Activated T-cell treated with anti-CD3 and anti-CD28 coated beads, Interleukin-2, amount 50 U/mL, for 72 hours (primary cell): ENCODE measurements at regions not wholly inside any gene's neighbourhood (a gene's known extent, or its start where the extent isn't known, plus 50 kb on each side); places are given as distances from the start of the nearest gene placed in this dataset.

Experiments used
- ATAC-seq, 2 donors: fragments of 150-1000 bp; cut with Tn5 transposase; replicated peaks in 1 of 2; 2 replicates each; pipeline ENCODE4 v1.10.0; 2021; ENCODE audit warnings: moderate library complexity in 2 of 2, mild to moderate bottlenecking in 1 of 2
- DNase-seq, 2 donors: peaks; one replicate each; pipeline ENCODE4 v3.0.0; 2021 to 2022; ENCODE audit warnings: mixed read lengths in 1 of 2
- H3K27ac Mint-ChIP-seq: one replicate; pipeline ENCODE4 v1.8.0; 2022; ENCODE audit warnings: mild to moderate bottlenecking, moderate library complexity, mixed read lengths
- H3K27me3 Mint-ChIP-seq: one replicate; pipeline ENCODE4 v1.8.0; 2022; ENCODE audit warnings: low read depth, mixed read lengths
- H3K36me3 Mint-ChIP-seq, 2 donors: one replicate each; pipeline ENCODE4 v1.8.0; 2022; ENCODE audit warnings: mixed read lengths in 2 of 2, mild to moderate bottlenecking in 1 of 2; ENCODE audit not compliant: insufficient read depth in 2 of 2
- H3K4me1 Mint-ChIP-seq: one replicate; pipeline ENCODE4 v1.8.0; 2022; ENCODE audit warnings: low read depth, mixed read lengths
- H3K4me3 Mint-ChIP-seq, 2 donors: one replicate each; pipeline ENCODE4 v1.8.0; 2022; ENCODE audit warnings: mild to moderate bottlenecking in 2 of 2, mixed read lengths in 2 of 2, moderate library complexity in 2 of 2
- H3K9me3 Mint-ChIP-seq, 2 donors: one replicate each; pipeline ENCODE4 v1.8.0; 2022; ENCODE audit warnings: mixed read lengths in 2 of 2

DNA sequence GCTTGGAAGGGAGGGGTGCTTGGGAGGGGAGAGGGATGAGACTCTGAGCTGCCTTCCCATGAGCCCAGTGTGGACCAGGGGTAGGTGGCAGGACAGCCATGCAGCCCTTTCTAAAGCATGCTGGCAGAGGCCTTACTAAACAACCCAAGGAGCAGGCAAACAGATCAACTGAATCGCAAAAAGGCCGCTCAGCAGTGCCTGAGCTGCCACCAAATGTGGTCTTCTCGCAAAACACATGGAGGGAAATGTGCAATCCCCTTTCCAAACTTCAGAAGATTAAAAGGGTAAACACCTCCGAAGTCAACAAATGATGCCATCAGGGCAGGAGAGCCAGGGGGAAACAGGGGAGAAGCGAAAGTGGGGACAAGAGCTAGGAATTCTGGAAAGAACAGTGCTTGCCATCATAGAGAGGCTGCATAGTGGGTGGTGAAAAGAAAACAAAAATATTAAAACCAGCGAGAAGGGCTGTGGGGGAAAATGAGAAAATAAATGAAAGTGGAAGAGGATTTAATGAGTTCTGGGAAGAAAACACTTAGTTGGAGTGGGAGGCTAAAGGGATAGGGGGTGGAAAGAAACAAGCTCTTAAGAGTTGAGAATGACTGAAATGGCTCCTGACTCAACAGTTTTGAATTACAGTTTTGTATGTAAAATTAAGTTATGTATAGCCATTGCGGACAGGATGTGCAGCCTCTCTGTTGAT is 62.2 kb upstream of the ZNF32 start:
- Mint-ChIP-seq H3K36me3 (no peaks in the 10 kb centered on the region), H3K4me3 (no peak overlapping the region), H3K27ac (no peak overlapping the region), H3K4me1 (no peaks in the 10 kb centered on the region), H3K9me3 (no peaks in the 10 kb centered on the region), H3K27me3 (no peaks in the 10 kb centered on the region)
- DNase-seq (no peak), ATAC-seq (no peak)

DNA sequence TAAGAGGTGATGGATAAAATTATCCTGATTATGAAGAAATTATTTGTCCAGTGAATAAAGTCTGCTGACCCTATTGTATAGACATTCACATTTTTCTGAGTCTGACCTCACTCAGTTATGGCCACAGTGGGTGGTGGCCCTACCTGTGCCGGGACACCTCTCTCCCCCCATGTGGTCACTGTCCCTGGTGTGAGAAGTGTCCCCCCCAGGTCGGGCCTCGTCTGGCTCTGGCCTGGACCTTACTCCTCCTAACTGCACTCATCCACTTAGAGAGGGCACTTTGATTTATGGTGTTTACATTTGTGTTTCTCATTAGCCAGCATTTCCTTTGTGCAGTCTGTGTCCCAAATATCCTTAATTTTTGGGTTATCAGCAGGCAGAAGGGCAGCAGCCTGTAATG is 59.6 kb upstream of the ZNF32 start:
- Mint-ChIP-seq H3K4me1 (no peaks in the 10 kb centered on the region), H3K27me3 (no peaks in the 10 kb centered on the region), H3K27ac (no peak overlapping the region), H3K9me3 (no peaks in the 10 kb centered on the region), H3K36me3 (no peaks in the 10 kb centered on the region), H3K4me3 (no peak overlapping the region)
- DNase-seq = no peak
- no peak for ATAC-seq

DNA sequence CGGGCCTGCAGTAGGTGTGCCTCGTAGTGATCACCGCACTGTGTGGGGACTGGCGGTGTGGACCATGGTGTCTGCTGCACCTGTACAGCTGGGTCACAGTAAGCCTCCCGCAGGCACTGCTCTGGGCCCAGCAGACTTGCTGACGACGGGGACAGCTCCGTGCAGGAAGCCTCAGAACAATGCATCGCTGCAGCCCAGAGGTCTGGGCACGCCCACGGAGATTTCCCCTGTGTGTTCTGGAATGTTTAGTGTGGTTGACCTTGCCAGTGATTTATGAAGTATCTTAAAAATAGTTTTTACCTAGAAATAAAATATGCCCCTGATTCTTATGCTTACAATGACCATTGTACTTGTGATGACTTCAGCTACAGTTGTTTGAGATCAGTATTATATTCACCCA is 59.1 kb upstream of the ZNF32 start:
- H3K36me3 Mint-ChIP-seq = no peaks in the 10 kb centered on the region
- no peak overlapping the region for H3K27ac Mint-ChIP-seq
- H3K9me3 Mint-ChIP-seq = no peaks in the 10 kb centered on the region
- H3K27me3 Mint-ChIP-seq = no peaks in the 10 kb centered on the region
- H3K4me3 Mint-ChIP-seq = no peak overlapping the region
- ATAC-seq = no peak
- H3K4me1 Mint-ChIP-seq = no peaks in the 10 kb centered on the region
- no peak for DNase-seq

DNA sequence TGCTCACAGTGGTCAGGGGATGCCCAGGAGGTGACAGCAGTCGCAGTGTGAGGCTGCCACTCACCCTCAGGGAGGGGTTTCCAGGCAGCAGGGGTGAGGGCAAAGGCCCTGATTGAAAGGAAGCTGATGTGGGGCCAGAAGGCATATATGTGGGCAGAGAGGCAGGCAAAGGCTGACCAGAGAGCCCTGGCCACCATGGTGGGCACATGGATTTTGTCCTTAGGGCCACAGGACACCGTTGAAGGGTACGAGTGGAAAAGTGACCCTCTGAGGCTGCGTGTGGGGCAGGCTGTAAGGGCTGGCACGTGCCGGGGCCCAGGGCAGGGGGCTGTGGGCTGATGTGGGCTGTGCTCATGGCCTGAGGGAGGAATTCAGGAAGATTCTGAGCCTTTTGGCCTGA is 57.5 kb upstream of the ZNF32 start:
- H3K4me3 Mint-ChIP-seq = no peak overlapping the region
- no peak overlapping the region for H3K27ac Mint-ChIP-seq
- ATAC-seq (no peak), DNase-seq (no peak)
- H3K9me3 Mint-ChIP-seq = no peaks in the 10 kb centered on the region
- no peaks in the 10 kb centered on the region for H3K27me3 Mint-ChIP-seq
- H3K36me3 Mint-ChIP-seq = no peaks in the 10 kb centered on the region
- H3K4me1 Mint-ChIP-seq = no peaks in the 10 kb centered on the region

DNA sequence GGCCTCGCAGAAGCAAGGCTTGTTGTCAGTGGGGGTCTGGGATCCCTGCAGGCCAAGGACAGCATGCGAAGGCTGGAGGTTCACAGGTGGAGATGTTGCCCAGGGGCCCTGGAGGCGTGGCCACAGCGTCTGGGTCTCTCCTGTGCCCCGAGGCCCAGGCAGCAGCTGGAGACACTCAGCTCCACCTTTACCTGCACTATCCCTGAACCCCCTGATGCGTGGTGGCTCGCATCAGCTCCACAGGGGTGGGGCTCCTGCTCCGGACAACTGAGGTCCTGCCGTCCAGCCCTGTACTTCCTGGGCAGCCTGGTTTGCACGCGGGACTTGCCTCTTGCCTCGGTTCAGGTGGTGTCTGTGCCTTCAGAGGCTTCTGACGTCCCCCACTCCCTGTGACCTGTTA is 54.6 kb upstream of the ZNF32 start:
- Mint-ChIP-seq H3K4me3 (no peak overlapping the region), H3K27ac (no peak overlapping the region), H3K27me3 (no peaks in the 10 kb centered on the region), H3K9me3 (no peaks in the 10 kb centered on the region), H3K36me3 (no peaks in the 10 kb centered on the region), H3K4me1 (no peaks in the 10 kb centered on the region)
- DNase-seq = no peak
- no peak for ATAC-seq

DNA sequence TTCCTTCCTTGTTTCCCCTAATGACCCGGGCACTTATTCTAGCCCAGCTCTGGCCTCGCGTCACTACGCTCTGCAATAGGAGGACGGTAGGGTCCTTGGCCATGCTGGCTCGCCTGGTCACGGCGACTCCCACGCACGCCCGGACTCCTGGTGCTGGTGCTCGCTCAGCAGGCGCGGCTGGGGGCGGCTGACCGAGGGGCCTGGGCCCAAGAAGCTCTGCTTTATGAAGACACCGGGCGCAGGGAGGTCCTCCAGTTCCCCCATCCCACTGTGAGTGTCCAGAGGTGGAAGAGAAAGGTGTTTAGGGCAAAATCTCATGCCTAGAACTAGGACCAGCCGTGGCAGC is 54.2 kb upstream of the ZNF32 start:
- no peak for ATAC-seq
- H3K4me3 Mint-ChIP-seq = no peak overlapping the region

DNA sequence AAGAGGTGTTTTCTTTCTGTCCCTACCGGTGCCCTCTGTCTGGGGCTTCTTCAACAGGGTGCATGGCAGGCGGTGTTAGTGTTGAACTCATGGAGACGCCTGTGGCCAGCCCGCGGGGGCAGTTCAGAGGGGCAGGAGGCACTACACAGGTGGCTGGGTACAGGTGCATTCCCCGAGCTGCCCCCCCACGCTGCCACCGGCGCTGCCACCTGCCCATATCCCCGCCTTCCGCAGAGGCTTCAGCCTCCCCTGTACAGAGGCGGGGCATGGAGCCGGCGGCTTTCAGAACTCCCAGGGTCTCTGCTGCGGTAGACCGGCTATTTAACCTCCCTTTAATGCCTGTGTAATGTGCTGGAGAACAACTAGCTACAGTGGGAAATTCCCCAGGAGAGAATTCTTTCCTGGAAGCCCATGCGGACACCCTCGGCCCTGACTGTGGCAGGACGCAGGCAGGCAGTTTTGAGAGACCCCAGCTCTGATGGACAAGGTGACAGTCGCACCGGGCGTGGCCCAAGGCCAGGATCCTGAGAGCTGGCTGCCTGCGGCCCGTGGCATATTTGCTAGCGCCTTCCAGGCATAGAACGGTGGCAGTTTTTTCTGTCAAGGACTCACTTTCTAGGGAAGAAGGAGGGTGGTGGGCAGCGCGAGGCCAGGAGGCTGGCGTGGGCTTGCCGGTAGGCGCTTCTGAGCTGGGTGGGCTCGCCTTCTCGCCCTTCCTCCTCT is 53.7 kb upstream of the ZNF32 start:
- Mint-ChIP-seq H3K36me3 (no peaks in the 10 kb centered on the region), H3K27ac (no peak overlapping the region), H3K4me3 (no peak overlapping the region), H3K9me3 (no peaks in the 10 kb centered on the region), H3K4me1 (no peaks in the 10 kb centered on the region), H3K27me3 (no peaks in the 10 kb centered on the region)
- no peak for DNase-seq
- ATAC-seq = no peak

More for the DNA sequence above, 54.2 kb upstream of the ZNF32 start:
- Mint-ChIP-seq H3K27me3 (no peaks in the 10 kb centered on the region), H3K9me3 (no peaks in the 10 kb centered on the region), H3K4me1 (no peaks in the 10 kb centered on the region), H3K36me3 (no peaks in the 10 kb centered on the region), H3K27ac (no peak overlapping the region)
- DNase-seq = no peak

DNA sequence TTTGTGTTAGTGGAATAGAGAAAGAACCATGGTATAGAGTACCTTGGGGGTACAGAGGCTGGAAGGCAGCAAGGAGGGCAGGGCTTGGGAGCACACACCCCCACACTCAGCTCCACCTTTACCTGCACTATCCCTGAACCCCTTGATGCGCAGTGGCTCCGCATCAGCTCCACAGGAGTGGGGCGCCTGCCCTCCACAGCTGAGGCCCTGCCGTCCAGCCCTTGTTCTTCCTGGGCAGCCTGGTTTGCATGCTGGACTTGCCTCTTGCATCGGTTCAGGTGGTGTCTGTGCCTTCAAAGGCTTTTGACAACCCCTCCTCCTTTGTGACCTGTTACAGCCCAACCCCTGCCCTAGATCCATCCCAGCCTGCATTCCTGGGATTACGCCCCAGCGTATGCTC is 52.6 kb upstream of the ZNF32 start:
- no peak overlapping the region for H3K4me3 Mint-ChIP-seq
- no peak for DNase-seq
- no peaks in the 10 kb centered on the region for H3K27me3 Mint-ChIP-seq
- no peak overlapping the region for H3K27ac Mint-ChIP-seq
- ATAC-seq = no peak
- H3K36me3 Mint-ChIP-seq = no peaks in the 10 kb centered on the region
- no peaks in the 10 kb centered on the region for H3K4me1 Mint-ChIP-seq
- no peaks in the 10 kb centered on the region for H3K9me3 Mint-ChIP-seq

DNA sequence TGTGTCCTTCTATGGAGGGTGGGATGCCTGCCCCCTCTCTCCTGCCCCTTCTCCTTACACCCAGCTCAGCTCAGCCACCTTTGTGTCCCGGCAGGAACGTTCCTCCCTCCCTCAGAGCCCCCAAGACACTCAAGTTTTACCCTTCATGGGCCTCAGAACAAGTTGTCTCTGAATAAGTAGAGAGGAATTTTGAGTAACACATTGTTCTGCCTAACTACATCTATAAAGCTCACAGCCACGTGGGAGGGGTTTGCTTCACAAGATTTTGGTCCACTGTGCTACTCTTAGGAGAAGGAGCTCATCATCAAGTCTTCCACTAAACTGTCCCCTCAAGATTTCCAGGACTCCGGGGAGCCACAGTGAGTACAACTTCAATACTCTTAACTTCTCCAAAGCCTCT is 51.6 kb upstream of the ZNF32 start:
- DNase-seq = no peak
- H3K4me3 Mint-ChIP-seq = no peak overlapping the region

DNA sequence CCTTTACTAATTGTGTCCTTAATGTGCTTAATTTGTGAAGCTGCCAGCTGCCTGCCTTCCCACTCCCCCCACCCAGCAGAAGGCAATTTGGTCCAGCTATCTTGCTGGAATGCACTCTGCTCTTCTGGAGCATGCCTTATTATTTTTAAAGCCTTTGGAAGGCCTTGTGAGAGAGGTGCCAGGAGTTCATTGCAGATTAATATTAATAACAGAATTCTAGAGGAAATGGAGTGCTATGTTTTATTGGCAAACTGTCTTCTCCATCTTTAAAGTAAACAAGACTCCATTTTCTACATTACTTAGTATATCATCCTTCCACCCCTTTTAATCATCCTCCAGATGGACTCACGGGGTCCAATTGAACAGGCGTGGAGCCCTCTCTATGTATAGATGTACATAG is 50.8 kb upstream of the ZNF32 start:
- no peak for ATAC-seq

More for the DNA sequence above, 51.6 kb upstream of the ZNF32 start:
- Mint-ChIP-seq H3K27ac (no peak overlapping the region), H3K36me3 (no peaks in the 10 kb centered on the region), H3K27me3 (no peaks in the 10 kb centered on the region), H3K4me1 (no peaks in the 10 kb centered on the region), H3K9me3 (no peaks in the 10 kb centered on the region)
- no peak for ATAC-seq

More for the DNA sequence above, 50.8 kb upstream of the ZNF32 start:
- no peaks in the 10 kb centered on the region for H3K9me3 Mint-ChIP-seq
- no peak overlapping the region for H3K27ac Mint-ChIP-seq
- DNase-seq = no peak
- no peak overlapping the region for H3K4me3 Mint-ChIP-seq
- no peaks in the 10 kb centered on the region for H3K4me1 Mint-ChIP-seq
- no peaks in the 10 kb centered on the region for H3K27me3 Mint-ChIP-seq
- H3K36me3 Mint-ChIP-seq = no peaks in the 10 kb centered on the region
